Breast epithelium (tissue), 4 donors: ENCODE measurements at regions not wholly inside any gene's neighbourhood (a gene's known extent, or its start where the extent isn't known, plus 50 kb on each side); places are given as distances from the start of the nearest gene placed in this dataset.

Experiments used
- DNase-seq, 2 donors: peaks; one replicate each; pipeline ENCODE4 v3.0.0-alpha.2; 2019; ENCODE audit warnings: low spot score in 2 of 2
- H3K27ac ChIP-seq, 2 donors: fragments of 200-600 bp; sonication (generic) in 1 of 2; one replicate each; pipeline ENCODE4 v1.5.1; 2016 to 2019; ENCODE audit warnings: mild to moderate bottlenecking in 1 of 2
- H3K27me3 ChIP-seq, 2 donors: fragments of 200-600 bp; sonication (generic) in 1 of 2; one replicate each; pipeline versions ENCODE4 v1.5.1 to v1.6.0; 2017 to 2019; ENCODE audit warnings: control low read depth in 1 of 2, mild to moderate bottlenecking in 1 of 2
- H3K36me3 ChIP-seq: fragments of 200-600 bp; one replicate; pipeline ENCODE4 v1.5.1; 2019
- H3K4me1 ChIP-seq, 2 donors: fragments of 200-600 bp; sonication (generic); one replicate each; pipeline ENCODE4 v1.5.1; 2016 to 2019; ENCODE audit warnings: control low read depth in 1 of 2
- H3K4me3 ChIP-seq, 3 donors: fragments of 200-600 bp; sonication (generic); 1 replicate in 2 of 3; 2 replicates in 1 of 3; pipeline ENCODE4 v1.5.1; 2016 to 2019; ENCODE audit warnings: mild to moderate bottlenecking in 3 of 3, moderate library complexity in 2 of 3
- H3K9me3 ChIP-seq, 2 donors: fragments of 200-600 bp; sonication (generic) in 1 of 2; one replicate each; pipeline ENCODE4 v1.5.1; 2016 to 2019; ENCODE audit warnings: control low read depth in 1 of 2
- POLR2A ChIP-seq: fragments of 450-650 bp; IDR thresholded peaks from one replicate; pipeline ENCODE4 v1.6.1; 2016; ENCODE audit warnings: antibody characterized with exemption, mild to moderate bottlenecking, moderate library complexity
- POLR2AphosphoS5 ChIP-seq, 3 donors: sonication (generic); formaldehyde crosslinking; IDR thresholded peaks; one replicate each; pipeline ENCODE4 v1.6.1; 2017; ENCODE audit warnings: antibody characterized with exemption in 3 of 3
- intact Hi-C: fragments of 100-400 bp; cut with DNase I; formaldehyde crosslinking; loops from one replicate; pipeline ENCODE4 v1.15.1; 2023; ENCODE audit warnings: low total_unique reads
- TF ChIP-seq, protein P1 (sequence below), 3 donors: fragments of 450-650 bp; IDR thresholded peaks; one replicate each; pipeline ENCODE4 v1.5.1; 2016 to 2017; ENCODE audit warnings: antibody characterized with exemption in 3 of 3, mild to moderate bottlenecking in 3 of 3, moderate library complexity in 3 of 3

DNA sequence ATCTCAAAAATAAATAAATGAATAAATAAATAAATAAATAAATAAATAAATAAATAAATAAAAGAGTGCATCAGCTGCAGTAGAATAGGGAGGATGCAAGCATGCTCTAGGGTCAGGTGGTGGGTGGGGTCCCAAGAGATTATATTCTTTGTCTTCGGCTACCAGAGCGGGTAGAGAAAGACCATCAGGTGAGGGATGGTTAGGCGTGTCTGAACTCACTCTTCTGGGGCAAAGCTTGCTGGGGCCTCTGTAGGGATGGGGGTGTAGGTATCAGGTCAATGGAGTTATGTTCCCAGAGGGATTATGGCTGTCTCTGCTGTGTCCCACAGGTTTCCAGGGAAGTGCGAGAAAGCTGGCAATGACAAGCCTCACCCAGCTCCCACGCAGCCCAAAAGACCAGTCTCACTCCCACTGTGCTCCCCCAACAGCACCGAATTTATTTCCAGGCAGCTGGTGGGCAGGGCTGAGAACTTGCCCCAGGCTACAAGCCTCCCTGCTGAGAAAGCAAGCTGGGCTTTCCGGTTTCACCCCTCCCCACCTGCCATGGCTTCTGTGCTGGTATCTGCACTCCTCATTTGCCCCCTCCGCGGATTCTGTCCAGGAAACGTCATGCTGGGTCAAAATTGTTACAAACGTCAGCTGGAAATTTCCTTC is 180.8 kb downstream of the LURAP1L start:
- Histone ChIP-seq H3K36me3 (no peaks in the 10 kb centered on the region), H3K4me3 (no peak overlapping the region), H3K4me1 (no peaks in the 10 kb centered on the region), H3K27me3 (no peaks in the 10 kb centered on the region), H3K9me3 (peaks cover 0 to 7% of the 10 kb centered on the region in 2 donors), H3K27ac (no peak overlapping the region)
- no peak for DNase-seq
- no peak for TF ChIP-seq POLR2AphosphoS5 (IDR thresholded peaks at IDR 0.05)
- TF ChIP-seq, protein P1, sequence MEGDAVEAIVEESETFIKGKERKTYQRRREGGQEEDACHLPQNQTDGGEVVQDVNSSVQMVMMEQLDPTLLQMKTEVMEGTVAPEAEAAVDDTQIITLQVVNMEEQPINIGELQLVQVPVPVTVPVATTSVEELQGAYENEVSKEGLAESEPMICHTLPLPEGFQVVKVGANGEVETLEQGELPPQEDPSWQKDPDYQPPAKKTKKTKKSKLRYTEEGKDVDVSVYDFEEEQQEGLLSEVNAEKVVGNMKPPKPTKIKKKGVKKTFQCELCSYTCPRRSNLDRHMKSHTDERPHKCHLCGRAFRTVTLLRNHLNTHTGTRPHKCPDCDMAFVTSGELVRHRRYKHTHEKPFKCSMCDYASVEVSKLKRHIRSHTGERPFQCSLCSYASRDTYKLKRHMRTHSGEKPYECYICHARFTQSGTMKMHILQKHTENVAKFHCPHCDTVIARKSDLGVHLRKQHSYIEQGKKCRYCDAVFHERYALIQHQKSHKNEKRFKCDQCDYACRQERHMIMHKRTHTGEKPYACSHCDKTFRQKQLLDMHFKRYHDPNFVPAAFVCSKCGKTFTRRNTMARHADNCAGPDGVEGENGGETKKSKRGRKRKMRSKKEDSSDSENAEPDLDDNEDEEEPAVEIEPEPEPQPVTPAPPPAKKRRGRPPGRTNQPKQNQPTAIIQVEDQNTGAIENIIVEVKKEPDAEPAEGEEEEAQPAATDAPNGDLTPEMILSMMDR (IDR thresholded peaks at IDR 0.05): no peak
- no peak for TF ChIP-seq POLR2A
- intact Hi-C loops: no loop called here

DNA sequence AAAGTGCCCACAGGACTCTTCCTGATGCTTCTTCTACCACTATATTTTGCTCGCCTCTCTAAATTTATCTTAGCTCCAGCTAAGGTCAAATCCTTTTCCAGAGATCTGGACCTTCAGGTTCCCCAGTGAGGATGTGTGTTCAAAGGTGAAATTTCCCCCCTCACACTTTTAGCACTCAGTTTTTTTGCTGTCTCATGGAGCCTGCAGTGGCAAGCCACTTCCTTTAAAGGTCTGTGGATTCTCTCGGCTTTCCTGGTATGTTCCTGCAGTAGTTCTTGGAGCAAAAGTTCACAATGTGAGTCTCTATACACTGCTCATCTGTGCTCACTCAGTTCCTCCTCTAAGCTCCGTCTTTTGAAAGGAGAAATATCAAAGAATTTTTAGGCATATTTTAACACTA is 181.4 kb downstream of the LURAP1L start:
- no peak overlapping the region for H3K27ac ChIP-seq
- no peak overlapping the region for H3K4me3 ChIP-seq

DNA sequence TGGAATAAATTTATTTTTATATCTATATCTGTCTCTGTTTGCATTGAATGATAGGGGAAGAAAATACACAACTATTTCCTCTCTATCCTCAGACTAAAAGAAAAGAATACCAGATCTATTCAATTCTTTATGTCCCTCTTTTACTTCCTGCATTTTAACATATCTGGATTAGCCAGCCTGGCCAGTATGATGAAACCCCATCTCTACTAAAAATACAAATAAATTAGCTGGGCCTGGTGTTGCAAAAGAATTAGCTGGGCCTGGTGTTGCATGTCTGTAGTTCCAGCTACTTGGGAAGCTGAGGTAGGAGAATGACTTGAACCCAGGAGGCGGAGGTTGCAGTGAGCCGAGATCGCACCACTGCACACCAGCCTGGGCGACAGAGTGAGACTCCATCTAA is 182.0 kb downstream of the LURAP1L start:
- H3K27ac ChIP-seq: no peak overlapping the region

More for the DNA sequence above, 181.4 kb downstream of the LURAP1L start:
- DNase-seq: no peak
- H3K27me3 ChIP-seq: no peaks in the 10 kb centered on the region
- TF ChIP-seq POLR2A (no peak), POLR2AphosphoS5 (IDR thresholded peaks at IDR 0.05) (no peak)
- TF ChIP-seq, protein P1 (IDR thresholded peaks at IDR 0.05): no peak
- H3K36me3 ChIP-seq: no peaks in the 10 kb centered on the region
- intact Hi-C loops: no loop called here
- peaks cover 0 to 7% of the 10 kb centered on the region in 2 donors for H3K9me3 ChIP-seq
- H3K4me1 ChIP-seq: no peaks in the 10 kb centered on the region

DNA sequence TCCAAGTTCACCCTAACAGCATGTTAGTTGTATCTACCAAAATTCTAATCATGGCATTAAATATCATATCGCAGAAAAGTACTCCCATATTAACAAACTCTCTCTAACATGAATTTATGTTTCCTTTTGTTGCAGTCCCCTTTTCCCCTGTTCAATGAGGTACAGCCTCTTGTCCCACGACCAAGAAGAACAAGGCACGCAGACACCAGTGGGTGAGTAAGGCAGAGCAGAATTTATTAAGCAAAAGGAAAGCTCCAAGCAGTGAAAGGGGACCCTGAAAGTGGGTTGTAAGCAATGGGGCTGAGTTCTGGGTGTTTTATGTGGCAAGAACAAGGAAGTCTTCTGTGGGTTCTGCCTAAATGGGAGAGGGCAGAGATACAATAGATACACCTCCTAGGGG is 183.5 kb downstream of the LURAP1L start:
- TF ChIP-seq POLR2A (no peak), POLR2AphosphoS5 (IDR thresholded peaks at IDR 0.05) (no peak)
- TF ChIP-seq, protein P1 (IDR thresholded peaks at IDR 0.05): no peak
- no peaks in the 10 kb centered on the region for H3K36me3 ChIP-seq
- no peak overlapping the region for H3K4me3 ChIP-seq
- H3K4me1 ChIP-seq: no peaks in the 10 kb centered on the region
- H3K27me3 ChIP-seq: no peaks in the 10 kb centered on the region
- peaks cover 0 to 7% of the 10 kb centered on the region in 2 donors for H3K9me3 ChIP-seq
- H3K27ac ChIP-seq: no peak overlapping the region
- intact Hi-C loops: no loop called here
- DNase-seq: no peak

More for the DNA sequence above, 182.0 kb downstream of the LURAP1L start:
- Histone ChIP-seq H3K9me3 (peaks cover 0 to 7% of the 10 kb centered on the region in 2 donors), H3K4me1 (no peaks in the 10 kb centered on the region), H3K27me3 (no peaks in the 10 kb centered on the region), H3K4me3 (no peak overlapping the region), H3K36me3 (no peaks in the 10 kb centered on the region)
- TF ChIP-seq POLR2AphosphoS5 (IDR thresholded peaks at IDR 0.05) (no peak), POLR2A (no peak)
- TF ChIP-seq, protein P1 (IDR thresholded peaks at IDR 0.05): no peak
- intact Hi-C loops: no loop called here
- DNase-seq: no peak

DNA sequence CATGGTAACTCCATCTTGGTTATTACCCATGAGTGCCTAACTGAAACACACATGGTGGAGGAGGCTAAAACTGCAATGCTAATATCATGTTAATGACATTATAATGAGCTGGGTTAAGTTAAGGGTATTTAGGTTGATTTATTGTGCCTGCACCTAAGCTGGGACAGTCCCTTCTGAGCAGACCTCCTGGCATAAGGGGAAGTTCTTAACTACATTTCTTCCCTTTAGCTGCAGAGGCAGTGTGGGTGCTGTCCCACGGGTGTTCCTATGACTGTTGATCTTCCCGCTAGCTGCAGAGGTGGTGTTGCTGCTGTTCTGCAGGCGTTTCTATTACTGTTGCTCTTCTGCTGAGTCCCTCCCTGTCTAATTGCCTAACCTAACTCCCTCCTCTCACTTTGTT is 183.9 kb downstream of the LURAP1L start:
- no peak overlapping the region for H3K27ac ChIP-seq
- no peaks in the 10 kb centered on the region for H3K36me3 ChIP-seq
- no peaks in the 10 kb centered on the region for H3K27me3 ChIP-seq
- DNase-seq: no peak
- TF ChIP-seq POLR2A (no peak), POLR2AphosphoS5 (IDR thresholded peaks at IDR 0.05) (no peak)
- TF ChIP-seq, protein P1 (IDR thresholded peaks at IDR 0.05): no peak
- H3K4me3 ChIP-seq: no peak overlapping the region
- H3K9me3 ChIP-seq: peaks cover 0 to 7% of the 10 kb centered on the region in 2 donors
- intact Hi-C loops: no loop called here
- no peaks in the 10 kb centered on the region for H3K4me1 ChIP-seq
